SK-N-SH (cell line): ENCODE measurements at regions not wholly inside any gene's neighbourhood (a gene's known extent, or its start where the extent isn't known, plus 50 kb on each side); places are given as distances from the start of the nearest gene placed in this dataset.

Experiments
- CTCF ChIA-PET: fragments of 300-600, 350-600 bp; formaldehyde crosslinking; extraction: SDS; loops from one replicate; lab custom pipeline; 2021; lab: Yijun Ruan, JAX
- POLR2A ChIA-PET: fragments of 350-600 bp; sonication (Branson Sonifier 250); formaldehyde crosslinking; extraction: SDS; loops from one replicate; lab custom pipeline; 2020; ENCODE audit warnings: antibody characterized with exemption, inconsistent platforms; lab: Yijun Ruan, JAX
- DNase-seq: peaks from one replicate; pipeline ENCODE4 v3.0.0; 2012
- H2AFZ ChIP-seq: fragments of 200-600 bp; sonication (generic); 2 replicates; pipeline ENCODE4 v1.8.1; 2016; ENCODE audit warnings: antibody characterized with exemption, mild to moderate bottlenecking, low read depth
- H3F3A ChIP-seq: fragments of 200-600 bp; sonication (generic); replicated peaks from 2 replicates; pipeline ENCODE3; 2016; ENCODE audit warnings: antibody characterized with exemption, mild to moderate bottlenecking; ENCODE audit not compliant: insufficient read depth
- H3K27ac ChIP-seq, 2 experiments: fragments of 200-500 bp in 1 of 2; fragments of 200-600 bp in 1 of 2; sonication (Bioruptor generic) in 1 of 2; sonication (generic), shearing (Covaris generic) in 1 of 2; 2 replicates each; pipeline versions ENCODE4 v1.5.1 to v1.6.1; 2014 to 2016; ENCODE audit warnings: low read depth in 2 of 2, inconsistent platforms in 1 of 2, low read length in 1 of 2, mild to moderate bottlenecking in 1 of 2, mixed read lengths in 1 of 2
- H3K27me3 ChIP-seq: fragments of 200-600 bp; sonication (generic), shearing (Covaris generic); 2 replicates; pipeline ENCODE4 v1.6.1; 2016; ENCODE audit warnings: mixed run types; ENCODE audit not compliant: insufficient read depth
- H3K36me3 ChIP-seq, 2 experiments: fragments of 200-500 bp in 1 of 2; fragments of 200-600 bp in 1 of 2; sonication (Bioruptor generic) in 1 of 2; sonication (generic) in 1 of 2; replicated peaks in 1 of 2; 2 replicates each; pipeline versions ENCODE3 to v1.5.1; 2014 to 2016; ENCODE audit warnings: low read length in 1 of 2, mild to moderate bottlenecking in 1 of 2; ENCODE audit not compliant: insufficient read depth in 2 of 2, control insufficient read depth in 1 of 2
- H3K4me1 ChIP-seq, 2 experiments: fragments of 200-500 bp in 1 of 2; fragments of 200-600 bp in 1 of 2; sonication (Bioruptor generic) in 1 of 2; sonication (generic), shearing (Covaris generic) in 1 of 2; 2 replicates each; pipeline versions ENCODE4 v1.5.1 to v1.6.1; 2014 to 2016; ENCODE audit warnings: low read depth in 1 of 2, low read length in 1 of 2, mixed run types in 1 of 2; ENCODE audit not compliant: insufficient read depth in 2 of 2, control insufficient read depth in 1 of 2
- H3K4me2 ChIP-seq: fragments of 200-600 bp; sonication (generic), shearing (Covaris generic); 2 replicates; pipeline ENCODE4 v1.6.1; 2017; ENCODE audit warnings: mixed run types
- H3K4me3 ChIP-seq, 2 experiments: fragments of 200-500 bp in 1 of 2; fragments of 200-600 bp in 1 of 2; sonication (Bioruptor generic) in 1 of 2; sonication (generic), shearing (Covaris generic) in 1 of 2; 2 replicates each; pipeline versions ENCODE4 v1.5.1 to v1.8.1; 2014 to 2016; ENCODE audit warnings: low read depth in 2 of 2, inconsistent platforms in 1 of 2, low read length in 1 of 2, mild to moderate bottlenecking in 1 of 2, mixed read lengths in 1 of 2, moderate library complexity in 1 of 2
- H3K79me2 ChIP-seq: fragments of 200-600 bp; sonication (generic); 2 replicates; pipeline ENCODE4 v1.8.1; 2017; ENCODE audit warnings: mild to moderate bottlenecking; ENCODE audit not compliant: insufficient read depth
- H3K9ac ChIP-seq: fragments of 200-600 bp; sonication (generic); 2 replicates; pipeline ENCODE4 v1.6.1; 2017; ENCODE audit warnings: mixed run types
- H3K9me2 ChIP-seq: fragments of 200-600 bp; sonication (generic); 2 replicates; pipeline ENCODE4 v1.6.1; 2017; ENCODE audit warnings: mixed run types
- H3K9me3 ChIP-seq: fragments of 200-600 bp; sonication (generic); 2 replicates; pipeline ENCODE4 v1.6.1; 2017; ENCODE audit warnings: mixed run types, mild to moderate bottlenecking, moderate library complexity
- H4K20me1 ChIP-seq: fragments of 200-600 bp; sonication (generic); 2 replicates; pipeline ENCODE4 v1.6.1; 2017; ENCODE audit warnings: mild to moderate bottlenecking, mixed run types; ENCODE audit not compliant: insufficient read depth
- CTCF ChIP-seq: fragments of 200-600 bp; sonication (generic); IDR thresholded peaks from 2 replicates; pipeline ENCODE4 v1.6.1; 2017; ENCODE audit warnings: antibody characterized with exemption, mild to moderate bottlenecking, moderate library complexity
- EP300 ChIP-seq, 2 experiments: IDR thresholded peaks; 2 replicates each; pipeline versions ENCODE4 v1.4.0 to v1.6.1; 2012; ENCODE audit warnings: borderline replicate concordance in 1 of 2, low read depth in 1 of 2, low read length in 1 of 2
- FOSL2 ChIP-seq: IDR thresholded peaks from 2 replicates; pipeline ENCODE4 v1.4.0; 2012; ENCODE audit warnings: low read depth, mild to moderate bottlenecking, moderate library complexity, borderline replicate concordance
- FOXM1 ChIP-seq: IDR thresholded peaks from 2 replicates; pipeline ENCODE4 v1.4.0; 2012; ENCODE audit warnings: low read depth, mild to moderate bottlenecking
- GABPA ChIP-seq: IDR thresholded peaks from 2 replicates; pipeline ENCODE4 v1.4.0; 2012; ENCODE audit warnings: low read depth, mild to moderate bottlenecking
- GATA2 ChIP-seq: sonication (generic); formaldehyde crosslinking; IDR thresholded peaks from 2 replicates; pipeline ENCODE4 v1.5.0; 2020; ENCODE audit warnings: mild to moderate bottlenecking, missing genetic modification reagents
- JUND ChIP-seq: IDR thresholded peaks from 2 replicates; pipeline ENCODE4 v1.4.0; 2012
- MEF2A ChIP-seq: IDR thresholded peaks from 2 replicates; pipeline ENCODE4 v1.4.0; 2012; ENCODE audit warnings: low read depth, borderline replicate concordance
- NRF1 ChIP-seq: IDR thresholded peaks from 2 replicates; pipeline ENCODE4 v1.6.1; 2012; ENCODE audit warnings: low read depth, mild to moderate bottlenecking, low read length
- POLR2AphosphoS5 ChIP-seq: IDR thresholded peaks from 2 replicates; pipeline ENCODE4 v1.6.1; 2012; ENCODE audit warnings: low read depth, low read length
- RAD21 ChIP-seq: IDR thresholded peaks from 2 replicates; pipeline ENCODE4 v1.6.1; 2012; ENCODE audit warnings: mild to moderate bottlenecking, low read length
- RFX5 ChIP-seq: IDR thresholded peaks from 2 replicates; pipeline ENCODE4 v1.6.1; 2012; ENCODE audit warnings: mild to moderate bottlenecking, improper control_type of control experiment, low read length
- RXRA ChIP-seq: IDR thresholded peaks from 2 replicates; pipeline ENCODE4 v1.4.0; 2012; ENCODE audit warnings: low read depth, mild to moderate bottlenecking, borderline replicate concordance
- SIN3A ChIP-seq: IDR thresholded peaks from 2 replicates; pipeline ENCODE4 v1.6.1; 2012; ENCODE audit warnings: low read depth, mild to moderate bottlenecking, low read length, moderate library complexity, borderline replicate concordance
- SMC3 ChIP-seq: IDR thresholded peaks from 2 replicates; pipeline ENCODE4 v1.6.1; 2012; ENCODE audit warnings: low read depth, low read length, improper control_type of control experiment
- TCF12 ChIP-seq: IDR thresholded peaks from 2 replicates; pipeline ENCODE4 v1.4.0; 2012
- TEAD4 ChIP-seq: IDR thresholded peaks from 2 replicates; pipeline ENCODE4 v1.4.0; 2012; ENCODE audit warnings: mild to moderate bottlenecking, borderline replicate concordance; ENCODE audit not compliant: insufficient read depth
- ZBTB33 ChIP-seq: IDR thresholded peaks from 2 replicates; pipeline ENCODE4 v1.4.0; 2012; ENCODE audit warnings: low read depth, borderline replicate concordance
- WGBS: methylation state at CpG from one replicate; pipeline ENCODE4 v1.1.6; 2017; ENCODE audit warnings: low lambda C conversion rate; 5-methylcytosine and 5-hydroxymethylcytosine counted together
- TF ChIP-seq, protein P1 (sequence below): IDR thresholded peaks from 2 replicates; pipeline ENCODE4 v1.4.0; 2012; ENCODE audit warnings: low read depth, borderline replicate concordance

DNA sequence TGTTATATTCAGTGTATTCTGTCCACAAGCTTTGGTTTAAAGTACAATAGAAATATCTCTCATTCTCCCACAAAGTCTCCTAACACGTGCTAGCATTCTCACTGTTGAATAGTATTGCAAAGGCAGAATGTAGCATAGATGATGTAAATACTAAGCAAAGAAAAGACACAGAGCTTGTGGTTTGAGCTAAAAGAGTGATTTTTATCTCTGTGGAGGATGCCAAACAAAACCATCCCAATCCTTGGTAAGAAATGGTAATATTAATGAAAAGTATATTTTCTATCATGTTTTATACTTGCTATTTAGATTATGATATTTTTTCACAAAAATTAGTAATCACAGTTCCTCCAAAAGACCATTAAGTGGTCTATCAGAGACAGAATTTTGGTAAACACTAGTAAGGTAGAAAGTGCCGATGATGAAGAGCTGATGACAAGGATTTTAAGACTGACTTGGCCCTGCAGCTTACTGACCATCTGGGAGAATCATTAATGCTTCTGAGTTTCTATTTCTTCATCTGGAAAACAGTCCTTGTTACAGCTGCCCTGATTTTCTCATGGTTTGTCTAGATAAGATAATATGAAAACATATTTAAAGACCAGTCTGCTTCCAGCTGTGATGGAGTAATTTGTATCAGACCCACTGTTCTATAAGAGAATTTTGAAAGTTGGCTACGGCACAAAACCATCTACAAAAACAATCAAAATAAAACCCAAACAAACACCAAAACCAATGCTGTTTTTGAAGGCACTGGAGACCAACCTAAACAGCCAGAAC lies 510.2 kb downstream of the SPATA31D1 start:
- H3K4me1 ChIP-seq: no peaks in the 10 kb centered on the region; a peak in 1 of 4 replicates
- no peaks in the 10 kb centered on the region for H3K9me2 ChIP-seq
- no peaks in the 10 kb centered on the region for H3F3A ChIP-seq
- peak overlapping the region in 1 of 2 experiments; percentile 34; a peak in 1 of 4 replicates for H3K27ac ChIP-seq
- CTCF ChIA-PET: no interaction called here
- no peaks in the 10 kb centered on the region for H3K36me3 ChIP-seq
- no peaks in the 10 kb centered on the region for H3K9me3 ChIP-seq
- H3K27me3 ChIP-seq: no peaks in the 10 kb centered on the region
- H3K79me2 ChIP-seq: no peaks in the 10 kb centered on the region
- TF ChIP-seq GABPA (no peak), CTCF (no peak), RXRA (no peak), EP300 (IDR thresholded peaks at IDR 0.05; ENCODE audit: borderline replicate concordance in 1 of 2, low read depth in 1 of 2, low read length in 1 of 2) (peak in 1 of 2 experiments; percentile 53; a peak in 1 of 4 replicates), GATA2 (CRISPR knock-in tag) (0 out of 2 replicates have a peak, but pooled peaks have one; percentile 21), JUND (no peak), SIN3A (no peak)
- TF ChIP-seq, all 33 proteins: peak for 2
- POLR2A ChIA-PET: no interaction called here
- Histone ChIP-seq H3K9ac (no peak overlapping the region), H3K4me2 (no peak overlapping the region), H3K4me3 (no peak overlapping the region), H4K20me1 (no peaks in the 10 kb centered on the region), H2AFZ (no peak overlapping the region)
- 29% methylated on average over 3 of the region's 3 CpGs for WGBS
- DNase-seq: peak; percentile 10

GRCh38 chr9:82499337-82499736 lies 510.8 kb downstream of the SPATA31D1 start:
- Histone ChIP-seq H3K4me3 (no peak overlapping the region), H3K27ac (peak overlapping the region in 1 of 2 experiments; percentile 34; a peak in 1 of 4 replicates), H3K4me2 (no peak overlapping the region), H3K9me3 (no peaks in the 10 kb centered on the region), H3K27me3 (no peaks in the 10 kb centered on the region), H3F3A (no peaks in the 10 kb centered on the region), H3K36me3 (no peaks in the 10 kb centered on the region), H3K4me1 (no peaks in the 10 kb centered on the region; a peak in 1 of 4 replicates), H3K9me2 (no peaks in the 10 kb centered on the region), H3K79me2 (no peaks in the 10 kb centered on the region), H3K9ac (no peak overlapping the region), H4K20me1 (no peaks in the 10 kb centered on the region), H2AFZ (no peak overlapping the region)
- ChIA-PET POLR2A (no interaction called here), CTCF (no interaction called here)
- no peak for DNase-seq
- TF ChIP-seq RXRA: no peak
- TF ChIP-seq GATA2 (CRISPR knock-in tag): no peak
- TF ChIP-seq NRF1: no peak
- TF ChIP-seq ZBTB33: no peak
- TF ChIP-seq, protein P1, sequence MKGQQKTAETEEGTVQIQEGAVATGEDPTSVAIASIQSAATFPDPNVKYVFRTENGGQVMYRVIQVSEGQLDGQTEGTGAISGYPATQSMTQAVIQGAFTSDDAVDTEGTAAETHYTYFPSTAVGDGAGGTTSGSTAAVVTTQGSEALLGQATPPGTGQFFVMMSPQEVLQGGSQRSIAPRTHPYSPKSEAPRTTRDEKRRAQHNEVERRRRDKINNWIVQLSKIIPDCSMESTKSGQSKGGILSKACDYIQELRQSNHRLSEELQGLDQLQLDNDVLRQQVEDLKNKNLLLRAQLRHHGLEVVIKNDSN: no peak
- TF ChIP-seq RAD21: no peak
- TF ChIP-seq FOSL2: no peak
- no peak for TF ChIP-seq CTCF
- TF ChIP-seq GABPA: no peak
- TF ChIP-seq MEF2A: no peak
- TF ChIP-seq POLR2AphosphoS5: no peak
- no peak for TF ChIP-seq FOXM1
- no peak for TF ChIP-seq TEAD4
- no peak for TF ChIP-seq JUND
- no peak for TF ChIP-seq SMC3
- TF ChIP-seq TCF12: no peak
- no peak for TF ChIP-seq RFX5
